ENCODE measurements at regions not wholly inside any gene's neighbourhood (a gene's known extent, or its start where the extent isn't known, plus 50 kb on each side); places are given as distances from the start of the nearest gene placed in this dataset.
A peak's percentile ranks its signal among the peaks of the same experiment; 100 is the strongest.

DNA sequence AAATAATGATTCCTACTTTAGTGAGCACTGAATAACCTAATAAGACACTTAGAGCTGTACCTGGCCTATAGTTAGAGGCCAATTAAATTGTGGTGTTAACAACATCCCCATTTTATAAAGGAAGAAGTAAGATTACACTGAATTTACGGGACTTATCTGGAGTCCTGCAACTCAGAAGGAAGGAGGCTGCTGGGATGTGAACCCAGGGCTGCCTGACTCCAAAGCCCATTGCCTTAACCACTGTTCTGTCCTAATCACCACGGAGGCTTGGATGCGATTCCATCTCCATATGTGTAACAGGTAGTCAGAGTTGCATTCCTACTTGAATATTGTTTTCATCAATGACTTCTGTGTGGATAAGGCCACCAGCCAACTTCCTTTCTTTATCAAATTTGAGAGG, 168.9 kb downstream of the SOCS6 start:
- TF ChIP-seq CTCF (IDR thresholded peaks at IDR 0.05; ENCODE audit: unreplicated experiment), result no peak
- peaks cover 21% of the 10 kb centered on the region for H3K27me3 Mint-ChIP-seq (ENCODE audit: low read depth)
- no peak for DNase-seq (ENCODE audit: low spot score in 2 of 2, unreplicated experiment in 2 of 2)
- no peak overlapping the region for H3K4me3 Mint-ChIP-seq
- no peaks in the 10 kb centered on the region for H3K36me3 Mint-ChIP-seq
- H3K4me1 Mint-ChIP-seq, result peaks cover 7% of the 10 kb centered on the region
- H3K27ac Mint-ChIP-seq, result no peak overlapping the region
- no peaks in the 10 kb centered on the region for H3K9me3 Mint-ChIP-seq

- TF ChIP-seq CTCF (IDR thresholded peaks at IDR 0.05; ENCODE audit: unreplicated experiment), result no peak
These were observed 168.4 kb downstream of the SOCS6 start for GRCh38 chr18:70457223-70457622.

GRCh38 chr18:70456376-70456775, 167.5 kb downstream of the SOCS6 start:
- Mint-ChIP-seq H3K9me3 (no peaks in the 10 kb centered on the region), H3K4me3 (no peak overlapping the region), H3K36me3 (no peaks in the 10 kb centered on the region), H3K27me3 (ENCODE audit: low read depth) (peaks cover 14% of the 10 kb centered on the region), H3K27ac (no peak overlapping the region), H3K4me1 (peaks cover 7% of the 10 kb centered on the region)
- DNase-seq (ENCODE audit: low spot score in 2 of 2, unreplicated experiment in 2 of 2), result no peak
- TF ChIP-seq CTCF (IDR thresholded peaks at IDR 0.05; ENCODE audit: unreplicated experiment), result no peak

More at GRCh38 chr18:70457223-70457622, 168.4 kb downstream of the SOCS6 start:
- H3K4me1 Mint-ChIP-seq, result peaks cover 7% of the 10 kb centered on the region
- no peak for DNase-seq (ENCODE audit: low spot score in 2 of 2, unreplicated experiment in 2 of 2)
- H3K9me3 Mint-ChIP-seq, result no peaks in the 10 kb centered on the region
- no peaks in the 10 kb centered on the region for H3K36me3 Mint-ChIP-seq
- no peak overlapping the region for H3K27ac Mint-ChIP-seq
- H3K27me3 Mint-ChIP-seq (ENCODE audit: low read depth), result peaks cover 19% of the 10 kb centered on the region
- H3K4me3 Mint-ChIP-seq, result no peak overlapping the region

GRCh38 chr18:70455731-70456130, 166.9 kb downstream of the SOCS6 start:
- no peak for DNase-seq (ENCODE audit: low spot score in 2 of 2, unreplicated experiment in 2 of 2)
- no peaks in the 10 kb centered on the region for H3K36me3 Mint-ChIP-seq
- no peak for TF ChIP-seq CTCF (IDR thresholded peaks at IDR 0.05; ENCODE audit: unreplicated experiment)
- H3K4me1 Mint-ChIP-seq, result peaks cover 7% of the 10 kb centered on the region
- no peak overlapping the region for H3K4me3 Mint-ChIP-seq
- no peak overlapping the region for H3K27ac Mint-ChIP-seq
- no peaks in the 10 kb centered on the region for H3K9me3 Mint-ChIP-seq
- H3K27me3 Mint-ChIP-seq (ENCODE audit: low read depth), result peaks cover 14% of the 10 kb centered on the region

DNA sequence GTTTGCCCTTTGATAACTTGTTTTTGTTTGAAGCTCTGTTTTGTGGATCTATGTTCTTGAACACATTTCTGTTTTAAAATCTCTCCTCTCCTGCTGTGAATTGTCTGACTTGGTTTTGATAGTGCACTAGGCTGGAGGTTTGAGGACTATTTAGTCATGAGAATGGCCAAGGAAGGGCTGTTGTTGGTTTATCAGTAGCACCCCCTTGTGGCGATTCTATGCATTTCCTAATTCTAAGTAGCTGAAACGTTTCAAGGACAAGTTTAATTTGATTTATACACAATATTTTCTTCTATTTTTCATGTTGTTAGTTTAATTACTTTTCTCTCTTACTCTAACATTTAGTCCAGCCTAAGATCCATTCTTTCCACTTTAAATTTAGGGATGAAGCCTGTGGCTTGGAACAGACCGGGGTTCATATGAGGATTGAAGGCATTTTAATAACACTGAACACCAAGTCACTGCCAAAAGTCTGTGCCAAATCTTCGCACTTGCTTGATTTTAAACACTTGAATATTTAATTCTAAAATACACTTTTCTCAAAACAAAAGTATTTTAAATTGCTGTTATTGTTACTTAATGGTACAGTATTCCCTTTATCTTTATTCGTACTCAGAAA, 166.0 kb downstream of the SOCS6 start:
- H3K27me3 Mint-ChIP-seq (ENCODE audit: low read depth), result peaks cover 14% of the 10 kb centered on the region
- no peaks in the 10 kb centered on the region for H3K36me3 Mint-ChIP-seq
- no peaks in the 10 kb centered on the region for H3K9me3 Mint-ChIP-seq
- no peak for DNase-seq (ENCODE audit: low spot score in 2 of 2, unreplicated experiment in 2 of 2)
- H3K27ac Mint-ChIP-seq, result no peak overlapping the region
- no peak overlapping the region for H3K4me3 Mint-ChIP-seq
- peaks cover 4% of the 10 kb centered on the region for H3K4me1 Mint-ChIP-seq
- TF ChIP-seq CTCF (IDR thresholded peaks at IDR 0.05; ENCODE audit: unreplicated experiment), result peak; percentile 85
